AG04450 (cell line): ENCODE measurements at regions not wholly inside any gene's neighbourhood (a gene's known extent, or its start where the extent isn't known, plus 50 kb on each side); places are given as distances from the start of the nearest gene placed in this dataset.

Source experiments
- CTCF ChIA-PET: fragments of 300-600, 350-600 bp; formaldehyde crosslinking; extraction: SDS; loops from one replicate; lab custom pipeline; 2022; ENCODE audit warnings: antibody characterized with exemption, inconsistent platforms; lab: Charles Lee
- POLR2A ChIA-PET: fragments of 350-600 bp; formaldehyde crosslinking; extraction: SDS; loops from one replicate; lab custom pipeline; 2021; ENCODE audit warnings: antibody characterized with exemption, inconsistent platforms; lab: Yijun Ruan, JAX
- DNase-seq: peaks from one replicate; pipeline ENCODE4 v3.0.0-alpha.2; 2011; ENCODE audit warnings: low read depth, low spot score
- H3K27ac ChIP-seq: one replicate; pipeline ENCODE4 v1.5.1; 2012; ENCODE audit warnings: low read depth, low read length, control low read depth
- H3K27me3 ChIP-seq: one replicate; pipeline ENCODE4 v1.6.0; 2012; ENCODE audit warnings: low read length; ENCODE audit not compliant: control insufficient read depth, insufficient read depth
- H3K4me3 ChIP-seq: 2 replicates; pipeline ENCODE4 v1.5.1; 2011; ENCODE audit warnings: mild to moderate bottlenecking, low read depth, low read length, control low read depth
- H3K9me3 ChIP-seq: 2 replicates; pipeline ENCODE4 v1.5.1; 2012; ENCODE audit warnings: low read length; ENCODE audit not compliant: control insufficient read depth, insufficient read depth
- CTCF ChIP-seq: IDR thresholded peaks from 2 replicates; pipeline ENCODE4 v1.5.1; 2011; ENCODE audit warnings: low read depth, low read length, control low read depth, inconsistent platforms

GRCh38 chr5:44637916-44638869 is 170.6 kb upstream of the MRPS30 start:
- TF ChIP-seq CTCF = no peak
- ChIA-PET POLR2A (no interaction called here), CTCF (no interaction called here)
- Histone ChIP-seq H3K27me3 (no peaks in the 10 kb centered on the region), H3K27ac (no peak overlapping the region), H3K4me3 (no peak overlapping the region), H3K9me3 (peaks cover 23% of the 10 kb centered on the region)
- DNase-seq = no peak

- DNase-seq = no peak
- Histone ChIP-seq H3K27ac (no peak overlapping the region), H3K27me3 (no peaks in the 10 kb centered on the region), H3K9me3 (peaks cover 4% of the 10 kb centered on the region; the same call in 1 of the 2 replicates), H3K4me3 (no peak overlapping the region)
- TF ChIP-seq CTCF = no peak
- ChIA-PET POLR2A (no interaction called here), CTCF (no interaction called here)
Measured at GRCh38 chr5:44632344-44632743, 176.4 kb upstream of the MRPS30 start.

- ChIA-PET CTCF (no interaction called here), POLR2A (no interaction called here)
- no peak for TF ChIP-seq CTCF
- no peak for DNase-seq
- Histone ChIP-seq H3K27me3 (no peaks in the 10 kb centered on the region), H3K4me3 (no peak overlapping the region), H3K27ac (no peak overlapping the region), H3K9me3 (no peaks in the 10 kb centered on the region)
Measured at GRCh38 chr5:44626846-44627245, 181.9 kb upstream of the MRPS30 start.

- no peak for DNase-seq
- no peak for TF ChIP-seq CTCF
- H3K9me3 ChIP-seq = no peaks in the 10 kb centered on the region
- ChIA-PET CTCF (no interaction called here), POLR2A (no interaction called here)
- no peak overlapping the region for H3K27ac ChIP-seq
- H3K4me3 ChIP-seq = no peak overlapping the region
- H3K27me3 ChIP-seq = no peaks in the 10 kb centered on the region
Measured at GRCh38 chr5:44622331-44622730, 186.4 kb upstream of the MRPS30 start.

- H3K27me3 ChIP-seq = no peaks in the 10 kb centered on the region
- no peaks in the 10 kb centered on the region for H3K9me3 ChIP-seq
- ChIA-PET POLR2A (no interaction called here), CTCF (no interaction called here)
- DNase-seq = no peak
- TF ChIP-seq CTCF = no peak
- H3K27ac ChIP-seq = no peak overlapping the region
- H3K4me3 ChIP-seq = no peak overlapping the region
Measured at GRCh38 chr5:44619875-44620610, 188.7 kb upstream of the MRPS30 start.
